ENCODE measurements at regions not wholly inside any gene's neighbourhood (a gene's known extent, or its start where the extent isn't known, plus 50 kb on each side); places are given as distances from the start of the nearest gene placed in this dataset.

GRCh38 chr2:187943772-187944369, 347.8 kb upstream of the GULP1 start:
- DNase-seq, result no peak

DNA sequence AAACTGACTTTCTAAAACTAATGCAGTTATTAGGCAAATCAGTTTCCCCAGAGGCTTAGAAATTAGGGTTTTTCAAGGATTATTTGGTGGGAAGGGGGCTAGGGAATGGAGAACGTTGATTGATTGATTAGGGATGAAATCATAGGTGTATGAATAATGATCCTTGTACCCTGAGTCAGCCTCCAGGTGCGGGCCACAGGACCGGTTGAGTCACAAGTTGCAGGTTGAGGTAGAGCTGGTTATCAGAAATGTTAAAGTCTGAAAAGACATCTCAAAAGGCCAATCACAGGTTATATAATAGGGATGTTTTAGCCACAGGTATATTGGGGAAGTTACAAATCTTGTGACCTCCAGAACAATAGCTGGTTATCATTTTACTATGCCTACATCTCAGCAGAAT, 341.8 kb upstream of the GULP1 start:
- no peak for DNase-seq

GRCh38 chr2:187951470-187952218, 340.0 kb upstream of the GULP1 start:
- no peak for DNase-seq

DNA sequence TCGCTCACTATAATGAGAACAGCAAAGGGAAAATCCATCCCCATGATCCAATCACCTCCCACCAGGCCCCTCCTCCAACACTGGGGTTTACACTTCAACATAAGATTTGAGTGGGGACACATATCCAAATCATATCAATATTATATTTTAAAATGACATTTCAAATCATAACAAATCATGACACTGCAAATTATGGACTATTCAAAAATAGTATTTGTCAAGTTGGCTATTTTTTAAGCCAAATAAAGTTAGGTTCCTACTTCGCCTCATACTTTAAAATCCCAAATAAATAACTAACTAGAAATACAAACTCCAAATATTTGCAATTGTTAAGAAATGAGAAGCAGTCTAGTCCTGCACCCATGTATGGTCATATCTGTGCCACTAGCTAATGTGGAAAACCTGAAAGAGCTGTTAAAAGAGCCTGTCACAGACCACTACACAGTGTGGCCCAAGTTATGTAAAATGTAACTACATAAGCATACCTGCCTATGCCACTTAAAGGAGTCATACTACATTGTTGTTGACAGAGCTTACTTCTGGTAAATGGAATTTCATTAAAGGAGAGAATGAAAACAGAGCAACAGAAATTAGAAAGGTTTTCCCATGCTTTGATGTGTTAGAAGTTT, 334.7 kb upstream of the GULP1 start:
- DNase-seq, result no peak

DNA sequence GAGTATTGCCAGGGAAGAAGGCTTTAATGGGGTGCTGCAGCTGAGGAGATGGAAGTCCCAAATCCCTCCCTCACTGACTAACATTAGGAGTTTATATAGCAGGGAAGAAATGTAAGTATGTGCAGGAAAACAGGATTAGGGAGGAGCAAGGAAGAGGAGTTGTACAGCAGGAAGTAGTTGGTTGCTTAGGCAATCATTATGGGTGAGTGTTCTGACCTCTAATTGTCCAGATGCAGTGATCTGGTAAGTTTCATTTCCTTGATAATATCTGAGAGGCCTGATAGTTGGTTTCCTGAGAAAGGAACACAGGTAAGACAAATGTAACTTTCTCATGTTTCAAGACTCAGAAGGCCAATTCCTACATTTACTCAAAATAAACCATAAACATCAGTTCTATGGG, 331.9 kb upstream of the GULP1 start:
- DNase-seq, result no peak

DNA sequence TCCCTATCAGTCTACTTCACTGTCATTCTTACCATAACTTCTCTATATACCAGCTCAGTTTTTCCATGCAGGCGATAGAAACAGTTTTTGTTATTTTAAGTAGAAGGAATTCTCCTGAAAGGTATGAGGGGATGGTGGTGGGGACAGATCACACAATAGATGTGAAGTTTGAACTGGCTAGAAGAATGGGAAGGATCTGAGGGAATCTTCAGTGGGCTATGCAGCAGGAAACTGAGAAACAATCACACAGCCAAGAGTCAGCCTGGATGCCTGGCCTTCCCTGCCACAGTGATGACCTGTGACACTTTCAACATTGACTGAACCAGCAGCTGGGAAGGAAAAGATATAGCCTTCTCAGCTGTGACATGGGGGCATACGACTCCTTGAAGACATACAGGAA, 329.1 kb upstream of the GULP1 start:
- DNase-seq, result no peak

GRCh38 chr2:187964746-187965145, 326.9 kb upstream of the GULP1 start:
- no peak for DNase-seq

GRCh38 chr2:187966924-187967323, 324.8 kb upstream of the GULP1 start:
- no peak for DNase-seq

DNA sequence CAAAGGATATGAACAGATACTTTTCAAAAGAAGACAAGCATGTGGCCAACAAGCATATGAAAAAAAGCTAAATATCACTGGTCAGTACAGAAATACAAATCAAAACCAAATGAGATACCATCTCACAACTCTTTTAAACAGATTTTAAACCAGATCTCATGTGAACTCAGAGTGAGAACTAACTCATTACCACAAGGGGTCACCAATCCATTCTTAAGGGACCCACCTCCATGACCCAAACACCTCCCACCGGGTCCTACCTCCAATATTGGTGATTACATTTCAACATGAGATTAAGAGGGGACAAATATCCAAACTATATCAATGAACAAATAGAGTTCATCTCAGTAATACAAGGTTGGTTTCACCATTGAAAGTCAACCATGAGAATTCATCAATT, 319.8 kb upstream of the GULP1 start:
- DNase-seq, result no peak

DNA sequence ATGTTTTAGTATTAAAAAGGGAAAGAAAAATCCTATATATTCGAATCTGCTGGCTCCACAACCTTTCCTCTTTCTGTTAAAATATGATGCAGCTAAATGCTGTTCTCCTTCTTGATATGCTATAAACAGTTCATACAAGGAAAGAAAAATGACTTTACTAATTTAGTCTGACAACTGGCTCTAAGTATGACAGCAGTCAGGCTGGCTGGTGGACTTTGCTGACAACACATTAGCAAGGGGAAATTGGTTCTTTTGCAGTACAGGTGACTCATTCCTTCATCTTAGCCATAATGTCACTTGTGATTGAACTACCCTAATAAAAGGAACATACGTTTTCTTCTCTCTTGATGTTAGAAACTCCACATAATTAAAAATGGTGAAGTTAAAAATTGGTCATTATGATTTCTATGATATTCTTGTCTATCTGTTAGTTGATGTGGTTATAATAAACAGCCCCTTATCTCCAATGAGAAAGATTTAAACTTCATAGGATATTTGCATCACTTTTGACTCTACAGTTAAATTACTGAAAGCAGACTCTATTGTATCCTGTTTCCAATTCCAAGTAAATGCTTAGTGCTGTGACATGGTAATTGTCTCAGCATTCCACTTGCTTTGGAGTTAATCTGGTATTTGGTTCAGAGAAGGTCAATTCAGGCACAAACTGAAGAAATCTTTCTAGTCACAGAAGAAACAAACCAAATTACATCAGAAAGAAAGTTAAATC, 315.3 kb upstream of the GULP1 start:
- DNase-seq, result no peak

DNA sequence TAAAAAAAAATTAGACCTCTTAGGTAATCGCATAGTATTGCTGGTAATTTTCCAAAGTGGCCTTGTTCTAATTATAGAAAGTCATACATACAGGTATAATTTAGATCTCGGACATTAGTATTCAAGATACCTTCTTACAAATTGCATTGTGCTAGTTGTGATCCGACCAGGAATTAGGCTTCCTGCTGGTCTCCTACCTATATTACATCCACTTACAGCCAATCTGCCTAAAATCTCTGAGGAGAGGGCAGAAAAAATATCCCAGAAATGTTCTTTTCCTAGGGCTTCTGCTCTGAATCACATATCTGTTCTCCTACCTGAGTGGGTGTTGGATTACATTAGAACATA, 314.7 kb upstream of the GULP1 start:
- DNase-seq, result no peak

DNA sequence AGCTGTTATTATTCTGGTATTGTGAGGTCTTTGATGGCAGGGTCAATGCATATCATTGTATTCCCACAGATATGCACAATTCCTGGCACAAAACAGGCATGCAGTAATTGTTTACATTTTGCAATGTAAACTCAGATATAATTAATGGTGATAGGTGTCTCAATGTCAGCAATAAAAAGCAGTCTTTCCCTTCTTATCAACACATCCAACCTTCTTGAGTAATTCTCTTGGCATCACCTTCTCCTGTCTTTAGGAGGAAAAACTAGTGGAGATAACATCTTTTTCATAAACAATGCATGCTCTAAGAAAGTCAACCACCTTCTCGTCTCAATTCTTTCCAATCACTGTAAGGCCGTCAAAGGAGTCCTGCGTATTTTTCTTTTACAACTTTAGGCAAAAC, 313.3 kb upstream of the GULP1 start:
- DNase-seq, result no peak

DNA sequence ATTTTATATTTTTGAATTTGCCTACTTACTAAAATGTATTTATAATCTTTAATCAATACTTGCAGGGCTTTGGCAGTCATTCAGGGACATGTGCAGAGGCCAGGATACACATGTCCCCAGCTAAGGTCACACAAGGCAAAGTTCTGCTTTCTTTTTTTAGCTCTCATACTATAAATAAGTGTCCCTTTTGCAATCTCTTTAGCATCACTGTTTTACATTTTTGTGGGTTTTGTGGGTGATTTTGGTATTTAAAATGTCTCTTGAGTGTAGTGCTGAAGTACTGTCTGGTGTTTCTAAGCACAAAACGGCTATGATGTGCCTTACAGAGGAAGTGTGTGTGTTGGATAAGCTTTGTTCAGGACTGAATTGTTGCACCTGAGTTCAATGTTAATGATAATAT, 309.0 kb upstream of the GULP1 start:
- no peak for DNase-seq

DNA sequence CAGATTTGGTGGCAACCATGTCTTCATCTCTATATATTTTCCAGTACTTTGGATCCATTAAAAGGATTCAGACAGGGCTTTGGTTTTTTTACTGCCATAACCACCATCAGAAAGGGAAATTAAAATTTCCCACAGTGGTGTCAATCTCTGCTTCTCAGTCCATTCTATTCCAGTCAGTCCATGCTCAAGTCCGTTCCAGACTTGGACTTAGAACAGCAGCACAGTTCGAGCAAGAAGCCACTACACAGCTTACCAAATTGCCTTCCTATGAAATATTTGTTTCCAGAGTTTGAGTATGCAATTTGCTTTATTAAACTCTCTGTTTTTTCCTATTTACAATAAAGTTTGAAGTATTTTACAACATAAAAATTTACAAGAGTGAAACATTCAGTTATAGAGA, 306.5 kb upstream of the GULP1 start:
- no peak for DNase-seq

DNA sequence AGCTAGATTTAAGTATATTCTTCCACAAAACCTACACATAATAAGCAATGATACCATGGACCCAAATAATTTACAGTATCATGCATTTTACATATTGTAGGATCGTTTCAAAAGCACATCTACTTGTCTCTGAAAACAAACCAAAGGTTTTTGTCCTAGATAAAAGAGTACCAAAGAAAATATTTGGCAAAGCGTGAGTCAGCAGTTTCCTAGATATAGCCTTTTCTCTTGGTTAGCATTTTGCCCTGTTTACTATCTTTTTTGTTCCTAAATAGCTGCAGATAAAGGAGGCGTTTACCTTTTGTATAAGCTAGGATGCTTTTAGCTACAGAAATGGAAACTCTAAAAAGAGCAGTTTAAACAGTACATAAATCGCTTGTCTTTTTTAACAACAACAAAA, 305.8 kb upstream of the GULP1 start:
- no peak for DNase-seq

GRCh38 chr2:187986390-187987105, 305.1 kb upstream of the GULP1 start:
- no peak for DNase-seq

- no peak for DNase-seq
Measured at GRCh38 chr2:187988348-187988747, 303.3 kb upstream of the GULP1 start.

DNA sequence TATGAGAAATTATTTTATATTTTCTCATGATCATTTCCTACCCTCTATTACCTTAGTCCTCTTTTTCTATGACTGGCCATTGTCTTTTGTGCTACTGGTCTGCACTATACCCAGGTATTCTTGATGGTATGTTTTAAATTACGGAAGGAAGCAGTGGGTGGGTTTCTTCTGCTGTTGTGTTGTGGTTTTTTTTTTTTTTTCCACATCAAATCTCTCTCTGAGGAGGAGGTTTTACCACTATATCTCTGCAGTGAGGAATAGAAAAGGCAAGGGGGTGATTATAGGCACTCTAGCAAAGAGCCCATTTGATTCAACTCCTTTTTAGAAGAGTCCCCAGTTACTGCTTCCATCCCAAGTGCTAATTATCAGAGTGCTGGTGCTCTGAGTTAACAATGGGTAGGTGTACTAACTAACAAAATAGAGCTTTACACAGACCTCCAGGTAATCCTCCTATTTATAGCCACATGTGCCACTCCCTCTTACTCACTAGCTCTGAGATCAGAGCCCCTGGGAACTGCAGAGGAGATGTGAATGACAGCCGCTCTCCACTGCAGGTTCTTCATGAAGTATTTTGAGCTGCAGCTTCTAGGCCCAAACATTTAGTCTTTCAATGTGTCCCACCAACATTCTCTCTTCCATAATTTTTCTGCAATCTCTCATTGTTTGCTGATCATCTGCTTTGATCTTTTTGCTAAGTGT, 301.6 kb upstream of the GULP1 start:
- peak; percentile 20 for DNase-seq

- DNase-seq, result no peak
Measured at GRCh38 chr2:187991389-187991788, 300.3 kb upstream of the GULP1 start.

DNA sequence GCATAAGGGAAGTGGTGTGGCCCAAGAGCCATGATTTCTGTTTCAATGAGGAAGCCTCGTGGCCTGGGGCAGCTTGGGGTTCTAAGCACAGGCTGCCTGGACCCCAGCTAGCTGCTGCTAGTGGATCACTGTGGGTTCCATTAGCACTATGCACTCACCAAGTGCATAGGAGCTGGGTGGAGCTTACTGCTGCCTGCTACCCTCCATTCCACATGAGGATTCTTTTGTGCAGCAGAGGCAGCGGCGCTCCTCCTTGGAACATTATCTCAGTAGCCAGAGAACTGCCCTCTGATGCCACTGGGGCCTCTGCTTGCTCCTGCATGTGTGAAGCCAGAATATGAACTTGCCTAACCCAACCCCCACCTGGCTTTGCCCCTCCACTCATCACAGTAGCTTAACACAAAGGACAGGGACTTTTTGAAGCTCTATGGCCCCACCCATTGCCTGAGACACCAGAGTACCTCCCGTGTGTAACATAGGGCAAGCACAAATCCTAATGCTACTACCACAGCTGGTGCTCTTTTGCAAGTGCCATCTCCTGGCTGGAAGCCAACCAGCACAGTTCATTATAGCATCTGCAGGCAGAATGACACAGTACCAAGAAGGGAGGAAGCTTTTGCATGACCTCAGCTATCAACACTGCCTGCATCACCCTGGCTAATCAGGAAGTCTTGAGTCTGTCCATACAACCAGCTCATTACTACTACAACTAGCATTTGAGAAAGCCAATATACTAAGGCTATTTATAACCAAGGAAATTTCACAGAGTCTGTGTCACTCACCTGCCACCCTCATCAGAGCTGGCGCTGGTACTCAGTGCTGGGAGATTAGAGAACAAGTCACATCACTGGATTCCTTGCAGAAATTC, 297.0 kb upstream of the GULP1 start:
- DNase-seq, result peak; percentile 72

DNA sequence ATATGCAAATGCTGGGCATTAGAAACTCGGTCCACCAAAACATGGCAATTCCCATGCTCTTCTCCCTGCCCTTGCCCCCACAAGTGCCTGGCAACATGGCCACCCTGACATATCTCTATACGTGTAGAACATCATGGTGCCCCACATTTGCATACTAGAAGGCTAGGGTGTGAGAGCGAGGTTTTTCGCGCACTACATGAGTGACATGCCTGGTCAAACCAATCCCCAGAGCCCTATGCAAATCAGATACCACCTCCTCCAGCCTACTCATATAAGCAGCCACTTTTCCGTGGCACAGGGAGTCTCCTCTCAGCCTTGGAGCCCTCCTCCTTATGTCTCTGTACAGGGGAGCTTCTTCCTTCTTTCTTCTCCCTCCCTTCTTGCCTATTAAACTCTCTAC, 296.1 kb upstream of the GULP1 start:
- no peak for DNase-seq

DNA sequence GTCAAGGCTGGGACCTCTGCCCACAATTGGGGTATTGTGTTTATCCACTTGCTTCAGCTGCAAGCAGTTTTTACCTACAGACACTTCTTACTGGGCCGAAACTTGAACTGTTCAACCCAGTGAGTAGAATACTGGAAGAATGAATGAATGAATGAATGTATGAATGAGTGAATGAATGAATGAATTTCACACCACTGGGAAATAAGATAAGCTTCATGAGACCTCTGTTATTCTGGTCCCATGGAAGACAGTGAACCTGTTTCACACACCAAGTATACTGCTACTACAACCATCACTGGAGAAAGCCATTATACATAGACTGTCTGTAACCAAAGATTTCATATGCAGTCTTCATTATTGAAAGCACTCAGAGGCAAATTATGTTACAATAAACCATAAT, 295.0 kb upstream of the GULP1 start:
- DNase-seq, result no peak

All from NCI-H1105 treated with DMSO at 0.1 percent for 48 hours (cell line).